ENCODE measurements at regions not wholly inside any gene's neighbourhood (a gene's known extent, or its start where the extent isn't known, plus 50 kb on each side); places are given as distances from the start of the nearest gene placed in this dataset.

DNA sequence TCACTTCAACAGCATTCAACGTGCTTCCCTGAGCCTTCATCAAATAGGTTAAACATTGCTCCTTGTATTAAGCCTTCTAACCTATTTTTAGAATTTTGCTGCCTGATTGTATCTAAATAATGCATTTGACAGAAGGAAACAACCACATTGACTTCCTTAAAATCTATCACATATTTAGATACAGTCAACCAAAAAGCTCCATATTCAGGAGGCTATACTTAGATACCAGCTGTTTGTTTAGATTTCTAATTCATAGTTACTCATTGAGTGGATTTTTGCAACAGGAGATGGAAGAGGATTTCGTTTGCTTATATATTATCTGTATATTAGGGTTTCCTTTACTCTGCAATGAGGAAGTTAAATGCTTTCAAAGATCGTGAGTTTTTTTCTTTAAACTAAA, 241.1 kb upstream of the PPP1R2C start:
- TF ChIP-seq ZNF354C (tag by site-specific recombination; IDR thresholded peaks at IDR 0.05; ENCODE audit: borderline replicate concordance, low read depth) (no peak), ZBTB20 (tag by site-specific recombination; IDR thresholded peaks at IDR 0.05) (no peak), KLF7 (tag by site-specific recombination; IDR thresholded peaks at IDR 0.05; ENCODE audit: borderline replicate concordance) (no peak), ZNF529 (tag by site-specific recombination; IDR thresholded peaks at IDR 0.05; ENCODE audit: insufficient replicate concordance) (no peak), ZNF37A (tag by site-specific recombination; IDR thresholded peaks at IDR 0.05) (no peak), ATF2 (tag by site-specific recombination; IDR thresholded peaks at IDR 0.05; ENCODE audit: low read depth) (no peak)
- TF ChIP-seq, protein P1, sequence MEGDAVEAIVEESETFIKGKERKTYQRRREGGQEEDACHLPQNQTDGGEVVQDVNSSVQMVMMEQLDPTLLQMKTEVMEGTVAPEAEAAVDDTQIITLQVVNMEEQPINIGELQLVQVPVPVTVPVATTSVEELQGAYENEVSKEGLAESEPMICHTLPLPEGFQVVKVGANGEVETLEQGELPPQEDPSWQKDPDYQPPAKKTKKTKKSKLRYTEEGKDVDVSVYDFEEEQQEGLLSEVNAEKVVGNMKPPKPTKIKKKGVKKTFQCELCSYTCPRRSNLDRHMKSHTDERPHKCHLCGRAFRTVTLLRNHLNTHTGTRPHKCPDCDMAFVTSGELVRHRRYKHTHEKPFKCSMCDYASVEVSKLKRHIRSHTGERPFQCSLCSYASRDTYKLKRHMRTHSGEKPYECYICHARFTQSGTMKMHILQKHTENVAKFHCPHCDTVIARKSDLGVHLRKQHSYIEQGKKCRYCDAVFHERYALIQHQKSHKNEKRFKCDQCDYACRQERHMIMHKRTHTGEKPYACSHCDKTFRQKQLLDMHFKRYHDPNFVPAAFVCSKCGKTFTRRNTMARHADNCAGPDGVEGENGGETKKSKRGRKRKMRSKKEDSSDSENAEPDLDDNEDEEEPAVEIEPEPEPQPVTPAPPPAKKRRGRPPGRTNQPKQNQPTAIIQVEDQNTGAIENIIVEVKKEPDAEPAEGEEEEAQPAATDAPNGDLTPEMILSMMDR (tag by site-specific recombination; IDR thresholded peaks at IDR 0.05), result no peak
